Transverse colon (tissue), 3 donors: ENCODE measurements at regions not wholly inside any gene's neighbourhood (a gene's known extent, or its start where the extent isn't known, plus 50 kb on each side); places are given as distances from the start of the nearest gene placed in this dataset.

Source experiments
- EP300 ChIP-seq: sonication (generic); formaldehyde crosslinking; IDR thresholded peaks from one replicate; pipeline ENCODE4 v1.6.1; 2017; ENCODE audit warnings: antibody characterized with exemption, low read depth
- POLR2A ChIP-seq: fragments of 450-650 bp; IDR thresholded peaks from one replicate; pipeline ENCODE4 v1.6.1; 2016; ENCODE audit warnings: antibody characterized with exemption, mild to moderate bottlenecking, moderate library complexity
- TF ChIP-seq, protein P1 (sequence below), 5 experiments: fragments of 200-600 bp in 3 of 5; fragments of 450-650 bp in 2 of 5; sonication (generic) in 3 of 5; IDR thresholded peaks; 1 replicate in 2 of 5; 2 replicates in 3 of 5; pipeline ENCODE4 v1.5.1; 2016 to 2017; ENCODE audit warnings: antibody characterized with exemption in 5 of 5, inconsistent platforms in 3 of 5, mild to moderate bottlenecking in 2 of 5, moderate library complexity in 1 of 5

DNA sequence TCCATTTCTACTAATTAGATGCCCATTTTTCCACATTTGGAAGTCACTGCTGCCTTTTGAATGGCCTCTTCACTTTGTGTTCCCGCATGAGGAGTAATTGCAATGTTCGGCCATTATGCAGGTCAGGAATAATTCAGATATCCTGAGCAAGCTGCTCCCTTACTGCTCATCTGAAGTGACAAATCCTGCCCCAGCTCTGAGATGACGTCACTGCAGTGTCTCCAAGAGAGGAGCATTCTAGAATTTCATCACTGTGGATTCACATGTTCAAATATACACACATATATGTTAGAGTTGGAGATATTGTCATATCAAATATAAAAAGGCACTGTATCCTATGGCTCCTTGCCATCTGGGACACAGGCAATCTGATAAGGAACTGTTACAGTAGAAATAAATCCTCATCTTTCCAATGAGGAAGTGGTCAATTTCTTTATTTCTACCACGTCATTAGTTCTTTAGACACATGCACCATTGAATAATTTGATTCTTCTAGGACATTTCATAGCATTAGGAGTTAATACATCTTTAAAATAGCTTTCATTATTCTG lies 706.9 kb upstream of the TENM3 start:
- no peak for TF ChIP-seq POLR2A
- TF ChIP-seq, protein P1, sequence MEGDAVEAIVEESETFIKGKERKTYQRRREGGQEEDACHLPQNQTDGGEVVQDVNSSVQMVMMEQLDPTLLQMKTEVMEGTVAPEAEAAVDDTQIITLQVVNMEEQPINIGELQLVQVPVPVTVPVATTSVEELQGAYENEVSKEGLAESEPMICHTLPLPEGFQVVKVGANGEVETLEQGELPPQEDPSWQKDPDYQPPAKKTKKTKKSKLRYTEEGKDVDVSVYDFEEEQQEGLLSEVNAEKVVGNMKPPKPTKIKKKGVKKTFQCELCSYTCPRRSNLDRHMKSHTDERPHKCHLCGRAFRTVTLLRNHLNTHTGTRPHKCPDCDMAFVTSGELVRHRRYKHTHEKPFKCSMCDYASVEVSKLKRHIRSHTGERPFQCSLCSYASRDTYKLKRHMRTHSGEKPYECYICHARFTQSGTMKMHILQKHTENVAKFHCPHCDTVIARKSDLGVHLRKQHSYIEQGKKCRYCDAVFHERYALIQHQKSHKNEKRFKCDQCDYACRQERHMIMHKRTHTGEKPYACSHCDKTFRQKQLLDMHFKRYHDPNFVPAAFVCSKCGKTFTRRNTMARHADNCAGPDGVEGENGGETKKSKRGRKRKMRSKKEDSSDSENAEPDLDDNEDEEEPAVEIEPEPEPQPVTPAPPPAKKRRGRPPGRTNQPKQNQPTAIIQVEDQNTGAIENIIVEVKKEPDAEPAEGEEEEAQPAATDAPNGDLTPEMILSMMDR (IDR thresholded peaks at IDR 0.05) = no peak
- no peak for TF ChIP-seq EP300
